ENCODE measurements at regions not wholly inside any gene's neighbourhood (a gene's known extent, or its start where the extent isn't known, plus 50 kb on each side); places are given as distances from the start of the nearest gene placed in this dataset.

GRCh38 chr4:35494955-35495354, 749.4 kb downstream of the ARAP2 start:
- Histone ChIP-seq H3K4me3 (no peak overlapping the region), H3K27ac (no peak overlapping the region), H3K9me3 (peaks cover 0 to 16% (median 11%) of the 10 kb centered on the region in 4 donors), H3K36me3 (no peaks in the 10 kb centered on the region), H3K4me1 (no peaks in the 10 kb centered on the region), H3K27me3 (no peaks in the 10 kb centered on the region)
- no peak for DNase-seq
- no peak for TF ChIP-seq POLR2A (IDR thresholded peaks at IDR 0.05)
- WGBS, 5 donors: 80 to 97% (median 86%) methylated on average over 5 of the region's 5 CpGs
- intact Hi-C loops (cut with DNase I; ENCODE audit: low total_unique reads): no loop called here

- intact Hi-C loops (cut with DNase I; ENCODE audit: low total_unique reads): no loop called here
- no peaks in the 10 kb centered on the region for H3K27me3 ChIP-seq
- WGBS, 5 donors: 30 to 57% (median 43%) methylated on average over 2 of the region's 2 CpGs
- no peaks in the 10 kb centered on the region for H3K4me1 ChIP-seq
- no peak overlapping the region for H3K4me3 ChIP-seq
- no peak overlapping the region for H3K27ac ChIP-seq
- no peaks in the 10 kb centered on the region for H3K9me3 ChIP-seq
- no peak for DNase-seq
- H3K36me3 ChIP-seq: no peaks in the 10 kb centered on the region
- TF ChIP-seq POLR2AphosphoS5 (IDR thresholded peaks at IDR 0.05) (no peak), POLR2A (IDR thresholded peaks at IDR 0.05) (no peak), EP300 (IDR thresholded peaks at IDR 0.05) (no peak), CTCF (IDR thresholded peaks at IDR 0.05) (no peak)
Measured at GRCh38 chr4:35500812-35501211, 743.5 kb downstream of the ARAP2 start.

- WGBS, 5 donors: 22 to 38% (median 34%) methylated on average over 1 of the region's 1 CpG
- intact Hi-C loops (cut with DNase I; ENCODE audit: low total_unique reads): no loop called here
- Histone ChIP-seq H3K36me3 (no peaks in the 10 kb centered on the region), H3K4me3 (no peak overlapping the region), H3K9me3 (no peaks in the 10 kb centered on the region), H3K27me3 (no peaks in the 10 kb centered on the region), H3K4me1 (no peaks in the 10 kb centered on the region), H3K27ac (no peak overlapping the region)
- no peak for DNase-seq
- no peak for TF ChIP-seq POLR2A (IDR thresholded peaks at IDR 0.05)
- no peak for TF ChIP-seq POLR2AphosphoS5 (IDR thresholded peaks at IDR 0.05)
- TF ChIP-seq CTCF (IDR thresholded peaks at IDR 0.05): no peak
- TF ChIP-seq EP300 (IDR thresholded peaks at IDR 0.05): no peak
Measured at GRCh38 chr4:35503435-35503834, 740.9 kb downstream of the ARAP2 start.

GRCh38 chr4:35506161-35506560, 738.2 kb downstream of the ARAP2 start:
- Histone ChIP-seq H3K4me3 (no peak overlapping the region), H3K4me1 (no peaks in the 10 kb centered on the region), H3K36me3 (no peaks in the 10 kb centered on the region), H3K9me3 (no peaks in the 10 kb centered on the region), H3K27me3 (no peaks in the 10 kb centered on the region), H3K27ac (no peak overlapping the region)
- TF ChIP-seq EP300 (IDR thresholded peaks at IDR 0.05): no peak
- no peak for TF ChIP-seq CTCF (IDR thresholded peaks at IDR 0.05)
- TF ChIP-seq POLR2A (IDR thresholded peaks at IDR 0.05): no peak
- TF ChIP-seq POLR2AphosphoS5 (IDR thresholded peaks at IDR 0.05): no peak
- intact Hi-C loops (cut with DNase I; ENCODE audit: low total_unique reads): no loop called here
- DNase-seq: no peak
- 73 to 92% (median 79%) methylated on average over 3 of the region's 3 CpGs for WGBS, 5 donors

GRCh38 chr4:35511851-35512250, 732.5 kb downstream of the ARAP2 start:
- Histone ChIP-seq H3K27ac (no peak overlapping the region), H3K9me3 (no peaks in the 10 kb centered on the region), H3K27me3 (no peaks in the 10 kb centered on the region), H3K4me3 (no peak overlapping the region), H3K4me1 (no peaks in the 10 kb centered on the region), H3K36me3 (no peaks in the 10 kb centered on the region)
- WGBS, 5 donors: 83 to 89% (median 86%) methylated on average over 4 of the region's 4 CpGs
- peak in 1 of 2 donors; percentile 5 for DNase-seq
- TF ChIP-seq POLR2A (IDR thresholded peaks at IDR 0.05) (no peak), POLR2AphosphoS5 (IDR thresholded peaks at IDR 0.05) (no peak)
- intact Hi-C loops (cut with DNase I; ENCODE audit: low total_unique reads): no loop called here

All from stomach (tissue), 8 donors.